ENCODE measurements at regions not wholly inside any gene's neighbourhood (a gene's known extent, or its start where the extent isn't known, plus 50 kb on each side); places are given as distances from the start of the nearest gene placed in this dataset.

GRCh38 chr3:166637984-166638530, 742.0 kb downstream of the ZBBX start (continued):
- TF ChIP-seq ZNF136 (CRISPR knock-in tag; IDR thresholded peaks at IDR 0.05; ENCODE audit: low read depth) = no peak
- TF ChIP-seq ZNF777 (CRISPR knock-in tag; IDR thresholded peaks at IDR 0.05) = no peak
- TF ChIP-seq KDM6A (CRISPR knock-in tag; IDR thresholded peaks at IDR 0.05; ENCODE audit: low read depth) = no peak
- TF ChIP-seq ZNF878 (CRISPR knock-in tag; IDR thresholded peaks at IDR 0.05) = no peak
- TF ChIP-seq, protein P1, sequence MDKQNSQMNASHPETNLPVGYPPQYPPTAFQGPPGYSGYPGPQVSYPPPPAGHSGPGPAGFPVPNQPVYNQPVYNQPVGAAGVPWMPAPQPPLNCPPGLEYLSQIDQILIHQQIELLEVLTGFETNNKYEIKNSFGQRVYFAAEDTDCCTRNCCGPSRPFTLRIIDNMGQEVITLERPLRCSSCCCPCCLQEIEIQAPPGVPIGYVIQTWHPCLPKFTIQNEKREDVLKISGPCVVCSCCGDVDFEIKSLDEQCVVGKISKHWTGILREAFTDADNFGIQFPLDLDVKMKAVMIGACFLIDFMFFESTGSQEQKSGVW (CRISPR knock-in tag; IDR thresholded peaks at IDR 0.05; ENCODE audit: borderline replicate concordance) = no peak
- no peak for TF ChIP-seq CENPX (CRISPR knock-in tag; IDR thresholded peaks at IDR 0.05)
- no peak for TF ChIP-seq LCORL (IDR thresholded peaks at IDR 0.05)
- TF ChIP-seq LCORL (CRISPR knock-in tag; IDR thresholded peaks at IDR 0.05) = no peak
- TF ChIP-seq ZNF674 (CRISPR knock-in tag; IDR thresholded peaks at IDR 0.05; ENCODE audit: low read depth) = no peak
- TF ChIP-seq HDAC1 (CRISPR knock-in tag; IDR thresholded peaks at IDR 0.05) = no peak
- no peak for TF ChIP-seq ZNF639 (CRISPR knock-in tag; conservative IDR thresholded peaks at IDR 0.05)

DNA sequence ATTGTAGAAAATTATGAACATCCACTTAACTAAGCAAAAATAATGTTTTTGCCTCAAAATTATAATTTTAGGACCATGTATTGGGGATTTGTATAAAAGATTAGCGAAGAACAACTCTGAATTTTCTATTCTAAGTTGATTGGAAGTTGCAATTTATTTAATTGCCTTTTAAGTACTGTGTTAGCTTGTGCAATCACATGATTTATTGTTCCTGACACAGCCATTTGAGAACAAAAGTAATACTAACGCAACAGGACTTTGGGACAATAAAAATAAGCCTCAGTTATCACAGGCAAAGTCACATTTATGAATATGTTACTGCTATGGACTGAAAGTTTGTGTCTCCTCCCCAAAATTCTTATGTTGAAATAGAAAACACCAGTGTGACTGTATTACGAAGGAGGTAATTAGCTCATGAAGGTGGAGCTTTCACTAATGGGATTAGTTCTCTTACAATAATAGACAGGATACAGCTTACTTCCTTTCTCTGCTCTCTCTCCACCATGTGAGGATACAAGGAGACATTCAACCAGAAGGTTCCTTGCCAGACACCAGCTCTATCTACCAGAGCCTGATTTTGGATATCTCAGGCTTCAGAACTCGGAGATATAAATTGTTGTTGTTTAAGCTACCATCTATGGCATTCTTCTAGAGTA, 745.9 kb downstream of the ZBBX start:
- in situ Hi-C loops (cut with HindIII; ENCODE audit: extremely low pct_ligation_motif_present, low pct_unique_long_range_greater_than_20kb) = no loop called here
- H3K27ac ChIP-seq (ENCODE audit: extremely low read length, insufficient read depth, low read length) = no peak overlapping the region
- no TSS peak for BruUV-seq (replicated peaks)
- no peaks in the 10 kb centered on the region for H3K36me3 ChIP-seq (replicated peaks in 1 of 2; ENCODE audit: control insufficient read depth in 1 of 2, insufficient read depth in 2 of 2, low read length in 2 of 2)
- intact Hi-C loops (cut with micrococcal nuclease; ENCODE audit: unreplicated experiment) = no loop called here
- ChIA-PET POLR2A (no interaction called here), CTCF (ENCODE audit: low intra/inter-chr PET ratio, low total read pairs) (no interaction called here)
- no peak overlapping the region for H3K9ac ChIP-seq (ENCODE audit: insufficient read depth, low read depth, low read length)
- H3K79me2 ChIP-seq (ENCODE audit: insufficient read depth, low read length) = no peaks in the 10 kb centered on the region
- H3K27me3 ChIP-seq (ENCODE audit: control insufficient read depth in 1 of 2, insufficient read depth in 2 of 2, low read length in 2 of 2) = no peaks in the 10 kb centered on the region
- 3% methylated on average over 4 of the region's 4 CpGs for WGBS (ENCODE audit: low lambda C conversion rate)
- no peaks in the 10 kb centered on the region for H4K20me1 ChIP-seq (ENCODE audit: insufficient read depth, low read length)
- ATAC-seq (no peak), DNase-seq (ENCODE audit: low spot score) (no peak), FAIRE-seq (no peak)
- no peak overlapping the region for H3K4me3 ChIP-seq (replicated peaks in 1 of 3; ENCODE audit: insufficient read depth in 1 of 3, low read depth in 2 of 3, low read length in 3 of 3)
- no peak overlapping the region for H2AFZ ChIP-seq (ENCODE audit: low read length)
- H3K9me3 ChIP-seq (ENCODE audit: low read length) = no peaks in the 10 kb centered on the region
- H3K4me2 ChIP-seq (ENCODE audit: low read depth, low read length) = no peak overlapping the region
- no peaks in the 10 kb centered on the region for H3K4me1 ChIP-seq (ENCODE audit: insufficient read depth, low read length)
- TF ChIP-seq, protein P2, sequence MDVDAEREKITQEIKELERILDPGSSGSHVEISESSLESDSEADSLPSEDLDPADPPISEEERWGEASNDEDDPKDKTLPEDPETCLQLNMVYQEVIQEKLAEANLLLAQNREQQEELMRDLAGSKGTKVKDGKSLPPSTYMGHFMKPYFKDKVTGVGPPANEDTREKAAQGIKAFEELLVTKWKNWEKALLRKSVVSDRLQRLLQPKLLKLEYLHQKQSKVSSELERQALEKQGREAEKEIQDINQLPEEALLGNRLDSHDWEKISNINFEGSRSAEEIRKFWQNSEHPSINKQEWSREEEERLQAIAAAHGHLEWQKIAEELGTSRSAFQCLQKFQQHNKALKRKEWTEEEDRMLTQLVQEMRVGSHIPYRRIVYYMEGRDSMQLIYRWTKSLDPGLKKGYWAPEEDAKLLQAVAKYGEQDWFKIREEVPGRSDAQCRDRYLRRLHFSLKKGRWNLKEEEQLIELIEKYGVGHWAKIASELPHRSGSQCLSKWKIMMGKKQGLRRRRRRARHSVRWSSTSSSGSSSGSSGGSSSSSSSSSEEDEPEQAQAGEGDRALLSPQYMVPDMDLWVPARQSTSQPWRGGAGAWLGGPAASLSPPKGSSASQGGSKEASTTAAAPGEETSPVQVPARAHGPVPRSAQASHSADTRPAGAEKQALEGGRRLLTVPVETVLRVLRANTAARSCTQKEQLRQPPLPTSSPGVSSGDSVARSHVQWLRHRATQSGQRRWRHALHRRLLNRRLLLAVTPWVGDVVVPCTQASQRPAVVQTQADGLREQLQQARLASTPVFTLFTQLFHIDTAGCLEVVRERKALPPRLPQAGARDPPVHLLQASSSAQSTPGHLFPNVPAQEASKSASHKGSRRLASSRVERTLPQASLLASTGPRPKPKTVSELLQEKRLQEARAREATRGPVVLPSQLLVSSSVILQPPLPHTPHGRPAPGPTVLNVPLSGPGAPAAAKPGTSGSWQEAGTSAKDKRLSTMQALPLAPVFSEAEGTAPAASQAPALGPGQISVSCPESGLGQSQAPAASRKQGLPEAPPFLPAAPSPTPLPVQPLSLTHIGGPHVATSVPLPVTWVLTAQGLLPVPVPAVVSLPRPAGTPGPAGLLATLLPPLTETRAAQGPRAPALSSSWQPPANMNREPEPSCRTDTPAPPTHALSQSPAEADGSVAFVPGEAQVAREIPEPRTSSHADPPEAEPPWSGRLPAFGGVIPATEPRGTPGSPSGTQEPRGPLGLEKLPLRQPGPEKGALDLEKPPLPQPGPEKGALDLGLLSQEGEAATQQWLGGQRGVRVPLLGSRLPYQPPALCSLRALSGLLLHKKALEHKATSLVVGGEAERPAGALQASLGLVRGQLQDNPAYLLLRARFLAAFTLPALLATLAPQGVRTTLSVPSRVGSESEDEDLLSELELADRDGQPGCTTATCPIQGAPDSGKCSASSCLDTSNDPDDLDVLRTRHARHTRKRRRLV (CRISPR knock-in tag; IDR thresholded peaks at IDR 0.05) = no peak
- TF ChIP-seq ZNF850 (CRISPR knock-in tag; conservative IDR thresholded peaks at IDR 0.05) (no peak), ZNF674 (CRISPR knock-in tag; IDR thresholded peaks at IDR 0.05; ENCODE audit: low read depth) (no peak), ZBTB14 (CRISPR knock-in tag; IDR thresholded peaks at IDR 0.05) (no peak), ZNF616 (CRISPR knock-in tag; IDR thresholded peaks at IDR 0.05; ENCODE audit: low read depth) (no peak), TBX3 (IDR thresholded peaks at IDR 0.05; ENCODE audit: borderline replicate concordance) (no peak)

All from HepG2 (cell line).